ENCODE measurements at regions not wholly inside any gene's neighbourhood (a gene's known extent, or its start where the extent isn't known, plus 50 kb on each side); places are given as distances from the start of the nearest gene placed in this dataset.
"Not testable (repeated sequence)": the region's sequence is repeated elsewhere in the genome, so short reads cannot be mapped to it uniquely, and the experiment has no call there.

GRCh38 chr11:29623144-29623722 lies 393.6 kb downstream of the KCNA4 start:
- no peak for DNase-seq (ENCODE audit: low read depth)

DNA sequence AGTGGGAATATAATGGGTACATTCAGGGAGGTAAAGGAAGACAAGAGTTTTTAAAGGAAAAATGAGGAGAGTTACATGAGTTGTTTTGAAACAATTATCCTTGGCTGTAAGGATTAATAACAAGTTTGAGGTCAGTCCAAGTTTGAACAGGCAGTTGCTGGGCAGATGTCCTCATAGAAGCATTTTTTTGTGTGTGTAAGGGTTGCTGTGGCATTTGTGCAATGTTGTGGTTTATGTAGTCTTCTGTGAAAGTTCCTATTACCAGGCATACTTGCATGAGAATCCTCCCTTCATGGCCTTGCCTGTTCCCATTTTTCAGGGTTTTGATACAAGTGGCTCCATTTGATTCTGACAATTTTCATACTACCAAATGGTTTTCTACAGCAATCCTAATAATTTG lies 400.2 kb downstream of the KCNA4 start:
- peak; percentile 57 for DNase-seq (ENCODE audit: low read depth)

DNA sequence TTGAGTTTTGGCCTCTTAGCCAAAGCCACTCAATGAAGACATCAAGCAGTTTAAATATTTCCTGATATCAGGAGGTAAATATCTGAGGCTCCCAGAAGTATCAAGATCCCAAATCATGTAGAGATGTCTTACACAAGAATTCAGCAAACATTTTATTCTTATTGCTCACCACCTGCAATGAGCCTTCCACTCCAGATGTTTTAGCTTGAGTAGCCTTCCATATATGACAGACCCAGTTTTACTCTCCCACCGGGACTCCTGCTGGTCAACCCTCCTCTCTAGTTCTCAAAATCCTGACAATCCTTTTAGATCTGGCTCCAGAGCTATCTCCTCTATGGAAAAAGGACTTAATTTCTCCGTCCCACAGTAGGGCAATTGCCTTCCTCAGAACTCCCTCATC lies 404.4 kb downstream of the KCNA4 start:
- no peak for DNase-seq (ENCODE audit: low read depth)

- DNase-seq (ENCODE audit: low read depth), result no peak
Observed at GRCh38 chr11:29606330-29607031, 410.3 kb downstream of the KCNA4 start.

DNA sequence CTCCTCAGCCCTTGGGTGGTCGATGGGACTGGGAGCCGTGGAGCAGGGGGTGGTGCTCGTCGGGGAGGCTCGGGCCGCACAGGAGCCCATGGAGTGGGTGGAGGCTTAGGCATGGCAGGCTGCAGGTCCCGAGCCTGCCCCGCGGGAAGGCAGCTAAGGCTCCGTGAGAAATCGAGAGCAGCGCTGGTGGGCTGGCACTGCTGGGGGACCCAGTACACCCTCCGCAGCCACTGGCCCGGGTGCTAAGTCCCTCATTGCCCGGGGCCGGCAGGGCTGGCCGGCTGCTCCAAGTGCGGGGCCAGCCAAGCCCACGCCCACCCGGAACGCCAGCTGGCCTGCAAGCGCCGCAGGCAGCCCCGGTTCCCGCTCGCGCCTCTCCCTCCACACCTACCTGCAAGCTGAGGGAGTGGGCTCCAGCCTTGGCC lies 416.7 kb downstream of the KCNA4 start:
- DNase-seq (ENCODE audit: low read depth), result not testable (repeated sequence)

GRCh38 chr11:29584342-29584741 lies 432.5 kb downstream of the KCNA4 start:
- DNase-seq (ENCODE audit: low read depth), result no peak

DNA sequence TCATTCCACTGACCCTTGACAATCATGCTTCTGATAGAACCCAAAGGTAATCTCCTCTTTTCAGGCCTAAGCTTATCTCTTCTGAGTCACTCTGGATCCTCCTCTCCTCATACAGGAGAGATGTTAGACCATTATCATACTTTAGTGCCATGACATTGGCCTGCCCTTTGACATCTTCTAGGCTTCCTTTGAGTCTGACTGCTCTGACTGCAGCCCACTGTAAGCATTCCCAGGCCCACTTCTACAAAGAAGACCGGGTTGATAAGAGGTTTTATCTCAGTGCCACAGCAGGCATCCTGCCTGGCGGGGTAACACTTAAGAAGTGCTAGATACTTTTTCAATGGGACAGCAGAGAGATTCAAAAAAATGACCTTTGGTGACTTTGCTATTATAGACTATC lies 438.0 kb downstream of the KCNA4 start:
- no peak for DNase-seq (ENCODE audit: low read depth)

GRCh38 chr11:29564486-29564885 lies 452.3 kb downstream of the KCNA4 start:
- no peak for DNase-seq (ENCODE audit: low read depth)

DNA sequence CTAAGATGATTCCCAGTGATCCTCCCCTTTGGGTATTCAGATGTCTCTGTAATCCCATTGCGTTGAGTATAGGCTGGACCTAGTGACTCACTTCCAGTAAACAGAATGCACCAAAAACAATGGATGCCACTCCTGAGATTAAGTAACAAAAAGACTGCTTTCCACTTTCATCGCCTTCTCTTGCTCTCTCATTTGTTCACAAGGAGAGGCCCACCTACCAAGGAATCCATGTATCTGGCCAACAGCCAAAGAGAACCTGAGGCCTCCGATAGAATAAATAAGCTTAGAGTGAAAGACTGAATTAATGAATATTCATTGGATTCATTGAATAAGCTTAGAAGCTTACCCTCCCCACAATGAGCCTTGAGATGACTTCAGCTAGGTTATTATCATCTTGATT lies 454.6 kb downstream of the KCNA4 start:
- no peak for DNase-seq (ENCODE audit: low read depth)

GRCh38 chr11:29553990-29554389 lies 462.8 kb downstream of the KCNA4 start:
- no peak for DNase-seq (ENCODE audit: low read depth)

- DNase-seq (ENCODE audit: low read depth), result no peak
Observed at GRCh38 chr11:29538339-29539036, 478.3 kb downstream of the KCNA4 start.

- DNase-seq (ENCODE audit: low read depth), result no peak
Observed at GRCh38 chr11:29534836-29535235, 482.0 kb downstream of the KCNA4 start.

DNA sequence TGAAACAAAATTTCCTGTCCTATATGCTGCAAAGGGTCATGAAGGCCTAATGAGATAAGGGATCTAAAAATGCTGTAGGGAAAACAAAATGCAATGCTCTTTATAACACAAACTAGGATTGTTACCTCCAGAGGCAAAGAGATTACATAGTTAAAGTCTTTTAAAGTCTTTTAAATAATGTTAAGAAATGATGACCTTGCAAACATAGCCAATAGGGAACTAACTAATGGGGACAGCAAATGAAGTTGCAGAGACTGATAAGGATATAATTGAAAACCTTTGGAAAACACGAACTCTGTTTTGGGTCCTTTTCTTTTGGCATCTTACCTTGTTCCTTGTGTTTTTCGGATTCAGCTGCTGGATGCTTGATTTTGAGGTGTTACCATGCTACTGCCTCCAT lies 485.9 kb downstream of the KCNA4 start:
- DNase-seq (ENCODE audit: low read depth), result no peak

DNA sequence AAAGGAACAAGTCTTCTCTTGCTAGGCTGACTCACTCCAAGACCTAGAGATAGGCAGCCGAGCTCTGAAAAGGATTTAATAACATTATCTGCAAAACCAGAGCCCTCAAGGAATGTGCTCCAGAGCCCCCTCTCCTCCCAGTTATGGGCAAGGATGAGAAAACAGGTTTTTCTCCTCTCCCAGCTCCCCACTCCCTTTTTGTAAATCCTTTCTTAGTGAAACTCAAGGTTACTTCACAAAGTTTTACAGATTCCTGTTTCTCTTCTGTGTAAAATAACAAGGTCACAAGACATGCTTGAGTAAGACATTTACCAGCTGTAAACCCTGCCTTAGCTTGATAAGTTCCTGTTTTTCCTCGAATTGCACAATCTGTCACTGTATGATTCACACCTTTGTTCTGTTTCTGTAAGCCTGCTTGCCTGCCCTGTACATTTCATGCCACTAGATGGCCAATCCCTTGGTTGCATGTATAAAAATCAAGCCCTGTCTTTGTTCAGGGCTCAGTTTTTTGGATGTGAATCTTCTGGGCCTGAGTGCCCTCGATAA lies 489.4 kb downstream of the KCNA4 start:
- DNase-seq (ENCODE audit: low read depth), result peak; percentile 97

GRCh38 chr11:29518389-29519174 lies 498.2 kb downstream of the KCNA4 start:
- peak; percentile 11 for DNase-seq (ENCODE audit: low read depth)

GRCh38 chr11:29511394-29511793 lies 505.4 kb downstream of the KCNA4 start:
- DNase-seq (ENCODE audit: low read depth), result no peak

GRCh38 chr11:29507376-29507775 lies 509.5 kb downstream of the KCNA4 start:
- no peak for DNase-seq (ENCODE audit: low read depth)

GRCh38 chr11:29495676-29496075 lies 521.2 kb downstream of the KCNA4 start:
- no peak for DNase-seq (ENCODE audit: low read depth)

GRCh38 chr11:29490938-29491337 lies 525.9 kb downstream of the KCNA4 start:
- DNase-seq (ENCODE audit: low read depth), result no peak

DNA sequence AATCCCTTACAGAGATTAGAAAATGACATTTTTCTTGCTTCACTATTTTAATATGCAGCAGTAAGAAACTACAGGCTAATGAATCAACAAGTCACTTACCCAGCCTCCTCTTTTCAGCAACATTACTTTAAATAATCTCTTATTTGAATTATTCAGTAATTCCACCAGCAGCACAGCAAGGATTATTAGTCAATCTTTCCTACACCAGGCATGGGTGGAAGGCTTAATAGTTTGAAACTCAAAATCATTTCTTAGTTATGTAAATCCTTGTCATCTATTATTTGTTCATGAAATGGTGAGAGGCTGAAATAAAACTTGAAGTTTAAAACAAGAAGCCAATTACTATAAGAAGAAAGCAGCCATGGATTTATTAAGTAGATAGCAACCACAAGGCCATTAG lies 530.5 kb downstream of the KCNA4 start:
- no peak for DNase-seq (ENCODE audit: low read depth)

DNA sequence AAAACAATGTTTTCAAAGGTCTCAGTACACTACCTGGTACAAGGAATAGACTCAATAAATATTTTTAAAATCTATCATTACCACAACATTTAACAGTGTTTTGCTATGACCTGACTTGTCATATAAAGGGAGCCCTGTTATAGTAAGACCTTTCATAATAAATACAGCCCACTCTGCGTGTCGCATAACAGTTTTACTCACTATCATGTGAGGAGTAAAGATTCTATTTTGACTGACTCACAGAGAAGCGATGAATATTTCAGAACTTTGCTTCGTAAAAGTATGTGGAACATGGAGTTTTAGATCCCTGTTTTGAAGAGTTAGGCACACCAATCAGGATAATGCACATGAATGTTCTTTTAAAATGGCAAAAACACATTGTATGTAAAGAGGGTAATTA lies 531.2 kb downstream of the KCNA4 start:
- no peak for DNase-seq (ENCODE audit: low read depth)

DNA sequence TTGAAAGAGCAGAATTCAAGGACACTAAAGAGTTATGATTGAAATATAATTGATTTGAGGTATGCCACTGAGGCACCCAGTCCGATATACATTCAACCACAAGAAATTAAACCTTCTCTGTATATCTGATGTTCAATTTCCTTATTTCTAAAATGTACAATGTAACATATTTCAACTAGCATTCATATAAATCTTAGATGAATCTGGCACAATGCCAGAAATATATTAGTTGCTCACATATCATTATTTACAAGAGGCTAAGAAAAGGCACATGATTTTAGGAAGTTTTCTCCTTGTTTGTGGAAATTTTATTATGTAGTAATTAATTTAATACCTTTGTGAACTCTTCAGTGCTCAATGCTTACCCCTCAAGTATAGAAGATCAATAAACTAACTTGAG lies 532.3 kb downstream of the KCNA4 start:
- DNase-seq (ENCODE audit: low read depth), result no peak
